Activated naive CD4-positive, alpha-beta T cell treated with anti-CD3 and anti-CD28 coated beads, Interleukin-2, amount 50 U/mL, for 24 hours (primary cell): ENCODE measurements at regions not wholly inside any gene's neighbourhood (a gene's known extent, or its start where the extent isn't known, plus 50 kb on each side); places are given as distances from the start of the nearest gene placed in this dataset.

Experiments
- H3K27ac Mint-ChIP-seq: one replicate; pipeline ENCODE4 v1.8.0; 2021; ENCODE audit warnings: mild to moderate bottlenecking, mixed read lengths
- H3K27me3 Mint-ChIP-seq: one replicate; pipeline ENCODE4 v1.8.0; 2021; ENCODE audit warnings: mixed read lengths
- H3K36me3 Mint-ChIP-seq: one replicate; pipeline ENCODE4 v1.8.0; 2021; ENCODE audit warnings: mixed read lengths
- H3K4me1 Mint-ChIP-seq: one replicate; pipeline ENCODE4 v1.8.0; 2021; ENCODE audit warnings: mixed read lengths
- H3K4me3 Mint-ChIP-seq: one replicate; pipeline ENCODE4 v1.8.0; 2021; ENCODE audit warnings: mild to moderate bottlenecking, mixed read lengths
- H3K9me3 Mint-ChIP-seq: one replicate; pipeline ENCODE4 v1.8.0; 2021; ENCODE audit warnings: mixed read lengths

DNA sequence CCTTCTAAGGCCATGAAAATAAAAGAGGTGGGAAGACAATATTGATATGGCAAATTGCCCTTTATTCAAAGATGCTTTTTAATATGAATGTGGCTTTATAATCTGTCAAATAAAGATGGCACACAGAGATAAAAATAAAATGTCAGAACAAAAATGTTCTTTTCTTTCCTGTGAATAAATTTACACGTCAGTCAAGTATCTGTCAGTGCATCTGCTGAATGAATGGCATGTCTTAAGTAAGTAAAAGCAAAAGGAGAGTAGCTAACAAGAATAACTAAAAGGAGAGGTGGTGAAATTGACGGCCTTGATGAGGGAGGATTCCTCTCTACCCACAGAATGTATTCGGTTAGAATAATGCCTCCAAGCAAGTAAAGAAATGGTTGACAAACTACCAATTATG, 1021.7 kb upstream of the GBE1 start:
- no peaks in the 10 kb centered on the region for H3K4me1 Mint-ChIP-seq
- no peak overlapping the region for H3K4me3 Mint-ChIP-seq
- H3K27me3 Mint-ChIP-seq, result no peaks in the 10 kb centered on the region
- H3K27ac Mint-ChIP-seq, result no peak overlapping the region
- no peaks in the 10 kb centered on the region for H3K9me3 Mint-ChIP-seq
- H3K36me3 Mint-ChIP-seq, result no peaks in the 10 kb centered on the region

- Mint-ChIP-seq H3K27me3 (no peaks in the 10 kb centered on the region), H3K36me3 (no peaks in the 10 kb centered on the region), H3K4me3 (no peak overlapping the region)
These were observed 1011.8 kb upstream of the GBE1 start for GRCh38 chr3:82773207-82773606.

GRCh38 chr3:82764521-82764920, 1003.1 kb upstream of the GBE1 start:
- H3K4me3 Mint-ChIP-seq, result no peak overlapping the region
- no peaks in the 10 kb centered on the region for H3K9me3 Mint-ChIP-seq
- no peak overlapping the region for H3K27ac Mint-ChIP-seq
- no peaks in the 10 kb centered on the region for H3K36me3 Mint-ChIP-seq
- no peaks in the 10 kb centered on the region for H3K27me3 Mint-ChIP-seq
- no peaks in the 10 kb centered on the region for H3K4me1 Mint-ChIP-seq

More at GRCh38 chr3:82773207-82773606, 1011.8 kb upstream of the GBE1 start:
- Mint-ChIP-seq H3K9me3 (peaks cover 26% of the 10 kb centered on the region), H3K4me1 (no peaks in the 10 kb centered on the region), H3K27ac (no peak overlapping the region)

DNA sequence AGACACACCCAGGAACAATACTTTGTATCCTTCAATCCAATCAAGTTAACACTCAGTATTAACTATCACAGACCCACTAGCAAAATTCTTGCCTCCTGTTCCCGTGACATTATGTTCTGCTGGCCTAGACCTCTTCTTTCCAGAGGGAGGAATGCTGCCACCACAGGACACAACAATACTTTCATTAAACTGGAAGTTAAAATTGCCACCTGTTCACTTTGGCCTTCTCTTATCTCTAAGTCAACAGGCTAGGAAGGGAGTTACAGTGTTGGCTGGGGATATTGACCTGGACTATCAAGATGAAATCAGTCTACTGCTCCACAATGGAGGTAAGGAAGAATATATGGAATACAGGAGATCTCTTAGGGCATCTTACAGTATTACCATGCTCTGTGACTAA, 1000.4 kb upstream of the GBE1 start:
- Mint-ChIP-seq H3K9me3 (no peaks in the 10 kb centered on the region), H3K27ac (no peak overlapping the region), H3K4me3 (no peak overlapping the region), H3K27me3 (no peaks in the 10 kb centered on the region), H3K4me1 (no peaks in the 10 kb centered on the region), H3K36me3 (no peaks in the 10 kb centered on the region)

- peaks cover 5% of the 10 kb centered on the region for H3K9me3 Mint-ChIP-seq
- H3K36me3 Mint-ChIP-seq, result no peaks in the 10 kb centered on the region
- no peak overlapping the region for H3K27ac Mint-ChIP-seq
- H3K4me3 Mint-ChIP-seq, result no peak overlapping the region
- no peaks in the 10 kb centered on the region for H3K4me1 Mint-ChIP-seq
- H3K27me3 Mint-ChIP-seq, result no peaks in the 10 kb centered on the region
These were observed 984.1 kb upstream of the GBE1 start for GRCh38 chr3:82745544-82745943.

- H3K9me3 Mint-ChIP-seq, result peaks cover 5% of the 10 kb centered on the region
- no peaks in the 10 kb centered on the region for H3K27me3 Mint-ChIP-seq
- H3K36me3 Mint-ChIP-seq, result no peaks in the 10 kb centered on the region
- H3K4me1 Mint-ChIP-seq, result no peaks in the 10 kb centered on the region
- H3K4me3 Mint-ChIP-seq, result no peak overlapping the region
- H3K27ac Mint-ChIP-seq, result no peak overlapping the region
These were observed 981.8 kb upstream of the GBE1 start for GRCh38 chr3:82743196-82743595.

DNA sequence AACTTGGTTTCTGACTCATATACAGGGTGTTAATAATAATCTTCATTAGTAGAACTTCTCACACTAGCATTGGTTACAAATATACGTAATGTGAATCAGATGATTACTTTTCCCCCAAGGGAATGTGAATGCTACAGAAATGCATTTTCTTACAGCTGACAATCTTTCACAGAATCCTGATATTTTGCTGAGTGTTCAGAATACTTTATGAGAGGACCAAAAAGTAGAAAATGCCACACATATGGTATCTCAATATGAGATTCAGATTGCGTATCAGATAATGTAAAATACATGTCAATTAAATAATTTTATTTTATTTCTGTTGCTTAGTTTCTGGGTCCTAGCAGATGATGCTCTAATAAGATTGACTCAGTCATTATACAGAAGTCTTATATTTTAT, 979.9 kb upstream of the GBE1 start:
- Mint-ChIP-seq H3K4me3 (no peak overlapping the region), H3K36me3 (no peaks in the 10 kb centered on the region), H3K9me3 (peaks cover 5% of the 10 kb centered on the region), H3K4me1 (no peaks in the 10 kb centered on the region), H3K27me3 (no peaks in the 10 kb centered on the region), H3K27ac (no peak overlapping the region)

GRCh38 chr3:82739390-82739789, 977.9 kb upstream of the GBE1 start:
- Mint-ChIP-seq H3K27me3 (no peaks in the 10 kb centered on the region), H3K4me1 (no peaks in the 10 kb centered on the region), H3K36me3 (no peaks in the 10 kb centered on the region), H3K9me3 (peaks cover 5% of the 10 kb centered on the region), H3K27ac (no peak overlapping the region), H3K4me3 (no peak overlapping the region)

DNA sequence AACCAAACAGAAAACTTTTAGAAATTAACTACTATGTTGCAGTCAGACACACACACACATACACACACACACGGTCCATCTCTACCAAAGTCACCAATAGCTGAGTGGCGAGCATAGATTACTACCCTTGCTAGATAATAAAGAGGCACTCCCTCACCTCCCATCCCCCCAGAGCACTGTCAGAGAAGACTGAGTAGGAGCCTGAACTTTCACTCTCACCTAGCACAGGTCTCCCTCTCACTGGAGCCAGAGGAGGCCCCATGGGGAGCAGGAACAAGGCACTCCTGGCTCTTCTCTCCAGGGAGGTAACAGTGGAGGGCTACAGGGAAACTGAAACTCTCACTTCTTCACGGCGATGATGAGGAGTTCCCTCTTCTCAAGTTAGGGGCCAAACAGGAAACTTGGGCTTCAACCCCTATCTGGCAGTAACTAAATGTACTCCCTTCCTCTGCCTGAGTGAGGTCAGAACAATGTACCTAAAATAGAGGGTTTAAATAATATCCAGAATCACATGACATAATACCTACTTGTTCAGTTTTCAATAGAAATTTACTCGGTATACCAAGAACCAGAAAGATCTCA, 975.3 kb upstream of the GBE1 start:
- H3K27me3 Mint-ChIP-seq, result no peaks in the 10 kb centered on the region
- H3K4me1 Mint-ChIP-seq, result no peaks in the 10 kb centered on the region
- H3K27ac Mint-ChIP-seq, result no peak overlapping the region
- H3K4me3 Mint-ChIP-seq, result no peak overlapping the region
- no peaks in the 10 kb centered on the region for H3K36me3 Mint-ChIP-seq
- no peaks in the 10 kb centered on the region for H3K9me3 Mint-ChIP-seq

GRCh38 chr3:82715091-82715856, 953.8 kb upstream of the GBE1 start:
- H3K36me3 Mint-ChIP-seq, result no peaks in the 10 kb centered on the region
- H3K27ac Mint-ChIP-seq, result no peak overlapping the region
- no peaks in the 10 kb centered on the region for H3K27me3 Mint-ChIP-seq
- H3K9me3 Mint-ChIP-seq, result peaks cover 10% of the 10 kb centered on the region
- H3K4me3 Mint-ChIP-seq, result no peak overlapping the region
- no peaks in the 10 kb centered on the region for H3K4me1 Mint-ChIP-seq

GRCh38 chr3:82707035-82707434, 945.6 kb upstream of the GBE1 start:
- H3K4me1 Mint-ChIP-seq, result no peaks in the 10 kb centered on the region
- H3K4me3 Mint-ChIP-seq, result no peak overlapping the region
- H3K9me3 Mint-ChIP-seq, result peaks cover 12% of the 10 kb centered on the region
- no peaks in the 10 kb centered on the region for H3K36me3 Mint-ChIP-seq
- H3K27me3 Mint-ChIP-seq, result no peaks in the 10 kb centered on the region
- H3K27ac Mint-ChIP-seq, result no peak overlapping the region

DNA sequence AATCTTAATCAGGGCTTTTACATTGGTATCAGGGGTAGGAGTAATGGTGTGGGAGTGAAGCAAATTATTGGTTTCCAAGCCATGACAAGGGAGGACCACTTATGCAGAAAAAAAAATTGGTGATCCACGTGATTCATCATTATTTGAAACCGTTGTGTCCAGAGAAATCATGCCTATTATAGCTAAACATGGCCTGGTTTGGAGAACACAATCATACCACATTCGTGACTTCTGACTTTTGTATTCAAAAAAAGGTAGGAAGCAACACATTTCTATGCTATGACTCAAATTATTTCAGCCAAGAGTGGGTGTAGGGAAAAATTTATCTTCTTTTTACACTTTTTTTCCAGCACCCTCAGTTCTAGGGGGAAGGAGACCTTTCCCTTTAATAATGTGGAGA, 924.3 kb upstream of the GBE1 start:
- Mint-ChIP-seq H3K4me3 (no peak overlapping the region), H3K4me1 (no peaks in the 10 kb centered on the region), H3K27ac (no peak overlapping the region), H3K27me3 (no peaks in the 10 kb centered on the region), H3K9me3 (no peaks in the 10 kb centered on the region), H3K36me3 (no peaks in the 10 kb centered on the region)

DNA sequence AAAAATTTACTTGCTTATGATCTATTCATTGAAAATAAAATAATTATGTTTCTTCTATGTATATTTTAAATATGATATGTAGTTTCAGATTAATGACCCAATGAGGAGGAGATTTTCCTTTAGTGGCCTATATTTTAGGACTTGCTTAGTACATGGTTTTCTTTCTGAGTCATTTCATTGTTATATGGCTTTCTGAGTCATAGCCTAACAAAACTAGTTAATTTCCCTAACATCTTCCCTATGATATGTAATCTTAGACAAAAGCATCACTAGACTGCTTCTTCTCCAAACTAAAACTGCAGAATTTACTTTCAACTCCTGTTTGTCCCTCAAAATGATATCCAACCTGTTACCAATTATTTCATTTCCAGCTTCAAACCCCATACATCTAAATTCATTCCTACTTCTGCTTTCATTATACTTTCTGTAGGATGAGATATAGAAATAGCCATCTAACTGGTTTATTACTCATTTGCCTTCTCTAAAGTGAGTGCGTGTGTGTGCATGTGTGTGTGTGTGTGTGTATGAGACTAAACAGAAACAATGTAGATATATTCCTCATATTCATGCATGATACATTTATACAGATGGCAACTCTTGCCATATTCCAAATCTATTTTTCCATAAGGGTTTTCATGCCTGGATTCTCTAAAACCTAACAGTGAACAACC, 915.0 kb upstream of the GBE1 start:
- no peak overlapping the region for H3K27ac Mint-ChIP-seq
- no peaks in the 10 kb centered on the region for H3K9me3 Mint-ChIP-seq
- H3K4me1 Mint-ChIP-seq, result no peaks in the 10 kb centered on the region
- H3K36me3 Mint-ChIP-seq, result no peaks in the 10 kb centered on the region
- H3K4me3 Mint-ChIP-seq, result no peak overlapping the region
- no peaks in the 10 kb centered on the region for H3K27me3 Mint-ChIP-seq

- H3K4me3 Mint-ChIP-seq, result no peak overlapping the region
- no peaks in the 10 kb centered on the region for H3K36me3 Mint-ChIP-seq
- H3K27me3 Mint-ChIP-seq, result no peaks in the 10 kb centered on the region
- no peak overlapping the region for H3K27ac Mint-ChIP-seq
- no peaks in the 10 kb centered on the region for H3K4me1 Mint-ChIP-seq
- H3K9me3 Mint-ChIP-seq, result no peaks in the 10 kb centered on the region
These were observed 911.5 kb upstream of the GBE1 start for GRCh38 chr3:82672966-82673365.

GRCh38 chr3:82671466-82671865, 910.0 kb upstream of the GBE1 start:
- H3K9me3 Mint-ChIP-seq, result no peaks in the 10 kb centered on the region
- no peaks in the 10 kb centered on the region for H3K4me1 Mint-ChIP-seq
- no peak overlapping the region for H3K27ac Mint-ChIP-seq
- H3K27me3 Mint-ChIP-seq, result no peaks in the 10 kb centered on the region
- H3K4me3 Mint-ChIP-seq, result no peak overlapping the region
- no peaks in the 10 kb centered on the region for H3K36me3 Mint-ChIP-seq

- Mint-ChIP-seq H3K4me1 (no peaks in the 10 kb centered on the region), H3K27ac (no peak overlapping the region), H3K36me3 (no peaks in the 10 kb centered on the region), H3K27me3 (no peaks in the 10 kb centered on the region), H3K4me3 (no peak overlapping the region), H3K9me3 (peaks cover 7% of the 10 kb centered on the region)
These were observed 893.3 kb upstream of the GBE1 start for GRCh38 chr3:82654708-82655107.
